Mammary epithelial cell (primary cell): ENCODE measurements at regions not wholly inside any gene's neighbourhood (a gene's known extent, or its start where the extent isn't known, plus 50 kb on each side); places are given as distances from the start of the nearest gene placed in this dataset.

ENCODE experiments used
- EZH2 ChIP-seq: IDR thresholded peaks from 2 replicates; pipeline ENCODE4 v1.6.1; 2012; ENCODE audit warnings: low read length, inconsistent platforms, borderline replicate concordance
- TF ChIP-seq, protein P1 (sequence below), 2 donors: IDR thresholded peaks in 1 of 2; conservative IDR thresholded peaks in 1 of 2; 2 replicates each; pipeline ENCODE4 v1.5.1; 2011 to 2012; ENCODE audit warnings: inconsistent platforms in 2 of 2, low read length in 2 of 2, mild to moderate bottlenecking in 2 of 2, control low read depth in 1 of 2, low read depth in 1 of 2; ENCODE audit not compliant: insufficient read depth in 1 of 2; ENCODE audit errors: extremely low read depth in 1 of 2

DNA sequence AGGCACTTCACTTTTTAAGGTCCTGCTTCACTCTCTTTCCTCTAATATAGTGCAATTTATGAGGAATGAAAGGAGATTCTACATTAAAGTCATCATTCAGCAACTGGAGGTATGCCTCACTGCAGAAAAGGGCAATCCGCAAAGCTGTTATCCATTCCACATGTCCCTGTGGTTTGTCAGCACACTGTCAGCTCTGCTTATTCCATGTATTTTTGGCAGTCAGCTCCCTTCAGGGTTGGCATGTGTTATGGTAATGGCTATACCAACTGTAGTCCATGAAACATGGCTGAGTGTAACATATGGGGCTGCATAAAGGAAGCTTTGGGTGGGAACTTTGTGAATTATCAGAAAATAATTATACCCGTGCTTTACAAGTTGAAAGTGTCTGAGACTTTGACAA, 154.1 kb downstream of the GALC start:
- TF ChIP-seq, protein P1, sequence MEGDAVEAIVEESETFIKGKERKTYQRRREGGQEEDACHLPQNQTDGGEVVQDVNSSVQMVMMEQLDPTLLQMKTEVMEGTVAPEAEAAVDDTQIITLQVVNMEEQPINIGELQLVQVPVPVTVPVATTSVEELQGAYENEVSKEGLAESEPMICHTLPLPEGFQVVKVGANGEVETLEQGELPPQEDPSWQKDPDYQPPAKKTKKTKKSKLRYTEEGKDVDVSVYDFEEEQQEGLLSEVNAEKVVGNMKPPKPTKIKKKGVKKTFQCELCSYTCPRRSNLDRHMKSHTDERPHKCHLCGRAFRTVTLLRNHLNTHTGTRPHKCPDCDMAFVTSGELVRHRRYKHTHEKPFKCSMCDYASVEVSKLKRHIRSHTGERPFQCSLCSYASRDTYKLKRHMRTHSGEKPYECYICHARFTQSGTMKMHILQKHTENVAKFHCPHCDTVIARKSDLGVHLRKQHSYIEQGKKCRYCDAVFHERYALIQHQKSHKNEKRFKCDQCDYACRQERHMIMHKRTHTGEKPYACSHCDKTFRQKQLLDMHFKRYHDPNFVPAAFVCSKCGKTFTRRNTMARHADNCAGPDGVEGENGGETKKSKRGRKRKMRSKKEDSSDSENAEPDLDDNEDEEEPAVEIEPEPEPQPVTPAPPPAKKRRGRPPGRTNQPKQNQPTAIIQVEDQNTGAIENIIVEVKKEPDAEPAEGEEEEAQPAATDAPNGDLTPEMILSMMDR (conservative IDR thresholded peaks at IDR 0.05 in 1 of 2, IDR thresholded peaks at IDR 0.05 in 1 of 2; ENCODE audit: extremely low read depth in 1 of 2, insufficient read depth in 1 of 2, low read depth in 1 of 2, low read length in 2 of 2) = no peak
- no peak for TF ChIP-seq EZH2
